ENCODE measurements at regions not wholly inside any gene's neighbourhood (a gene's known extent, or its start where the extent isn't known, plus 50 kb on each side); places are given as distances from the start of the nearest gene placed in this dataset.

- TF ChIP-seq, protein P1, sequence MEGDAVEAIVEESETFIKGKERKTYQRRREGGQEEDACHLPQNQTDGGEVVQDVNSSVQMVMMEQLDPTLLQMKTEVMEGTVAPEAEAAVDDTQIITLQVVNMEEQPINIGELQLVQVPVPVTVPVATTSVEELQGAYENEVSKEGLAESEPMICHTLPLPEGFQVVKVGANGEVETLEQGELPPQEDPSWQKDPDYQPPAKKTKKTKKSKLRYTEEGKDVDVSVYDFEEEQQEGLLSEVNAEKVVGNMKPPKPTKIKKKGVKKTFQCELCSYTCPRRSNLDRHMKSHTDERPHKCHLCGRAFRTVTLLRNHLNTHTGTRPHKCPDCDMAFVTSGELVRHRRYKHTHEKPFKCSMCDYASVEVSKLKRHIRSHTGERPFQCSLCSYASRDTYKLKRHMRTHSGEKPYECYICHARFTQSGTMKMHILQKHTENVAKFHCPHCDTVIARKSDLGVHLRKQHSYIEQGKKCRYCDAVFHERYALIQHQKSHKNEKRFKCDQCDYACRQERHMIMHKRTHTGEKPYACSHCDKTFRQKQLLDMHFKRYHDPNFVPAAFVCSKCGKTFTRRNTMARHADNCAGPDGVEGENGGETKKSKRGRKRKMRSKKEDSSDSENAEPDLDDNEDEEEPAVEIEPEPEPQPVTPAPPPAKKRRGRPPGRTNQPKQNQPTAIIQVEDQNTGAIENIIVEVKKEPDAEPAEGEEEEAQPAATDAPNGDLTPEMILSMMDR (IDR thresholded peaks at IDR 0.05) = no peak
- TF ChIP-seq EZH2 (IDR thresholded peaks at IDR 0.05; ENCODE audit: borderline replicate concordance, insufficient read depth, low read depth, low read length, poor library complexity, severe bottlenecking) = no peak
Observed at GRCh38 chr11:76279646-76280045, 73.3 kb upstream of the WNT11 start.
